MM.1S (cell line): ENCODE measurements at regions not wholly inside any gene's neighbourhood (a gene's known extent, or its start where the extent isn't known, plus 50 kb on each side); places are given as distances from the start of the nearest gene placed in this dataset.

Experiments used
- DNase-seq: peaks from one replicate; pipeline ENCODE4 v3.0.0-alpha.2; 2015
- H2AFZ ChIP-seq: fragments of 300-600 bp; sonication (generic); 2 replicates; pipeline ENCODE4 v1.6.0; 2016; ENCODE audit warnings: antibody characterized with exemption, low read length
- H3F3A ChIP-seq: fragments of 300-600 bp; sonication (generic); 2 replicates; pipeline ENCODE4 v1.6.1; 2016; ENCODE audit warnings: mild to moderate bottlenecking, antibody characterized with exemption, low read length, moderate library complexity, mixed read lengths; ENCODE audit not compliant: insufficient read depth
- H3K27ac ChIP-seq: fragments of 300-600 bp; sonication (generic); 2 replicates; pipeline ENCODE4 v1.5.1; 2016; ENCODE audit warnings: mild to moderate bottlenecking, low read length
- H3K27me3 ChIP-seq: fragments of 300-600 bp; sonication (generic); replicated peaks from 2 replicates; pipeline ENCODE4 v1.6.0; 2016; ENCODE audit warnings: low read length; ENCODE audit not compliant: insufficient read depth
- H3K36me3 ChIP-seq: fragments of 300-600 bp; sonication (generic); replicated peaks from 2 replicates; pipeline ENCODE4 v1.6.1; 2016; ENCODE audit warnings: mild to moderate bottlenecking, low read length, mixed read lengths; ENCODE audit not compliant: insufficient read depth
- H3K4me1 ChIP-seq: fragments of 300-600 bp; sonication (generic); 2 replicates; pipeline ENCODE4 v1.6.1; 2016; ENCODE audit warnings: low read length, mixed read lengths
- H3K4me2 ChIP-seq: fragments of 300-600 bp; sonication (generic); 2 replicates; pipeline ENCODE4 v1.6.0; 2016; ENCODE audit warnings: low read depth, low read length
- H3K4me3 ChIP-seq: fragments of 300-600 bp; sonication (generic); 2 replicates; pipeline ENCODE4 v1.5.1; 2016; ENCODE audit warnings: low read length, mixed read lengths
- H3K79me2 ChIP-seq: fragments of 300-600 bp; sonication (generic); 2 replicates; pipeline ENCODE4 v1.6.1; 2016; ENCODE audit warnings: mixed run types, low read length, mixed read lengths
- H3K9ac ChIP-seq: fragments of 300-600 bp; sonication (generic); 2 replicates; pipeline ENCODE4 v1.6.1; 2016; ENCODE audit warnings: low read length, mixed read lengths
- H3K9me2 ChIP-seq: fragments of 300-600 bp; sonication (generic); replicated peaks from 2 replicates; pipeline ENCODE4 v1.6.1; 2016; ENCODE audit warnings: mild to moderate bottlenecking, low read length, mixed read lengths; ENCODE audit not compliant: insufficient read depth
- H3K9me3 ChIP-seq: fragments of 300-600 bp; sonication (generic); replicated peaks from 2 replicates; pipeline ENCODE4 v1.6.1; 2016; ENCODE audit warnings: mild to moderate bottlenecking, low read length, mixed read lengths; ENCODE audit not compliant: insufficient read depth
- H4K20me1 ChIP-seq: fragments of 300-600 bp; sonication (generic); 2 replicates; pipeline ENCODE4 v1.6.1; 2016; ENCODE audit warnings: mild to moderate bottlenecking, low read length, moderate library complexity, mixed read lengths; ENCODE audit not compliant: insufficient read depth
- CTCF ChIP-seq: fragments of 300-600 bp; sonication (generic); IDR thresholded peaks from 2 replicates; pipeline ENCODE4 v1.5.1; 2016; ENCODE audit warnings: antibody characterized with exemption, low read length, mixed read lengths
- EZH2 ChIP-seq: fragments of 300-600 bp; sonication (generic); optimal IDR thresholded peaks from 2 replicates; pipeline ENCODE3; 2017; ENCODE audit warnings: low read depth, mild to moderate bottlenecking, antibody characterized with exemption, low read length, mixed read lengths
- EZH2phosphoT487 ChIP-seq: fragments of 300-600 bp; sonication (generic); IDR thresholded peaks from 2 replicates; pipeline ENCODE4 v1.6.1; 2018; ENCODE audit warnings: antibody characterized with exemption, low read length

- Histone ChIP-seq H3K4me2 (no peak overlapping the region), H3K4me3 (no peak overlapping the region), H3K9ac (no peak overlapping the region), H3F3A (no peaks in the 10 kb centered on the region), H3K79me2 (no peaks in the 10 kb centered on the region), H3K9me2 (no peaks in the 10 kb centered on the region), H4K20me1 (no peaks in the 10 kb centered on the region), H3K27ac (no peak overlapping the region), H2AFZ (no peak overlapping the region), H3K36me3 (no peaks in the 10 kb centered on the region), H3K9me3 (no peaks in the 10 kb centered on the region), H3K27me3 (no peaks in the 10 kb centered on the region), H3K4me1 (no peaks in the 10 kb centered on the region)
- DNase-seq = no peak
- TF ChIP-seq EZH2phosphoT487 (no peak), CTCF (no peak), EZH2 (no peak)
These were observed 397.2 kb downstream of the OMA1 start for GRCh38 chr1:58149271-58149812.

- no peak for DNase-seq
- H3K4me3 ChIP-seq = no peak overlapping the region
- H3F3A ChIP-seq = no peaks in the 10 kb centered on the region
- no peak overlapping the region for H3K4me2 ChIP-seq
- H3K36me3 ChIP-seq = no peaks in the 10 kb centered on the region
- H3K79me2 ChIP-seq = no peaks in the 10 kb centered on the region
- H4K20me1 ChIP-seq = no peaks in the 10 kb centered on the region
- H3K9me2 ChIP-seq = no peaks in the 10 kb centered on the region
- H3K27ac ChIP-seq = no peak overlapping the region
- no peak overlapping the region for H3K9ac ChIP-seq
- H2AFZ ChIP-seq = no peak overlapping the region
- no peaks in the 10 kb centered on the region for H3K4me1 ChIP-seq
- H3K9me3 ChIP-seq = no peaks in the 10 kb centered on the region
- no peaks in the 10 kb centered on the region for H3K27me3 ChIP-seq
- TF ChIP-seq EZH2 = no peak
- no peak for TF ChIP-seq CTCF
- TF ChIP-seq EZH2phosphoT487 = no peak
These were observed 401.7 kb downstream of the OMA1 start for GRCh38 chr1:58144698-58145270.

- no peaks in the 10 kb centered on the region for H3K27me3 ChIP-seq
- H3K4me2 ChIP-seq = no peak overlapping the region
- H3K36me3 ChIP-seq = no peaks in the 10 kb centered on the region
- TF ChIP-seq EZH2 = no peak
- TF ChIP-seq EZH2phosphoT487 = no peak
- TF ChIP-seq CTCF = no peak
- H2AFZ ChIP-seq = no peak overlapping the region
- no peaks in the 10 kb centered on the region for H3F3A ChIP-seq
- no peaks in the 10 kb centered on the region for H3K9me2 ChIP-seq
- no peaks in the 10 kb centered on the region for H3K79me2 ChIP-seq
- no peaks in the 10 kb centered on the region for H3K9me3 ChIP-seq
- H4K20me1 ChIP-seq = no peaks in the 10 kb centered on the region
- no peak overlapping the region for H3K4me3 ChIP-seq
- no peak for DNase-seq
- H3K9ac ChIP-seq = no peak overlapping the region
- H3K4me1 ChIP-seq = no peaks in the 10 kb centered on the region
- H3K27ac ChIP-seq = no peak overlapping the region
These were observed 402.4 kb downstream of the OMA1 start for GRCh38 chr1:58143972-58144697.
